ENCODE measurements at regions not wholly inside any gene's neighbourhood (a gene's known extent, or its start where the extent isn't known, plus 50 kb on each side); places are given as distances from the start of the nearest gene placed in this dataset.

GRCh38 chr11:81892770-81893635, 840.7 kb downstream of the FAM181B start:
- Histone ChIP-seq H3K36me3 (replicated peaks; ENCODE audit: insufficient read depth, low read depth) (no peaks in the 10 kb centered on the region), H3K9me3 (ENCODE audit: low read depth) (no peaks in the 10 kb centered on the region), H4K20me1 (ENCODE audit: insufficient read depth, poor library complexity, severe bottlenecking) (no peaks in the 10 kb centered on the region), H3K4me2 (no peak overlapping the region), H2AFZ (no peak overlapping the region), H3K27me3 (no peaks in the 10 kb centered on the region), H3K9me2 (replicated peaks; ENCODE audit: insufficient read depth) (no peaks in the 10 kb centered on the region), H3K27ac (no peak overlapping the region), H3K4me1 (ENCODE audit: insufficient read depth) (no peaks in the 10 kb centered on the region), H3K79me2 (no peaks in the 10 kb centered on the region), H3K4me3 (no peak overlapping the region)
- 91% methylated on average over 7 of the region's 7 CpGs for WGBS (ENCODE audit: low lambda C conversion rate, missing lambda C conversion rate)
- TF ChIP-seq EZH2phosphoT487 (IDR thresholded peaks at IDR 0.05; ENCODE audit: low read depth, severe bottlenecking, unreplicated experiment), result no peak
- TF ChIP-seq EZH2 (IDR thresholded peaks at IDR 0.05; ENCODE audit: borderline replicate concordance), result no peak
- no peak for TF ChIP-seq CTCF (IDR thresholded peaks at IDR 0.05; ENCODE audit: poor library complexity)
- DNase-seq (ENCODE audit: low spot score), result no peak

- H2AFZ ChIP-seq, result no peak overlapping the region
- no peaks in the 10 kb centered on the region for H3K9me2 ChIP-seq (replicated peaks; ENCODE audit: insufficient read depth)
- H3K36me3 ChIP-seq (replicated peaks; ENCODE audit: insufficient read depth, low read depth), result no peaks in the 10 kb centered on the region
- H3K4me3 ChIP-seq, result no peak overlapping the region
- no peak overlapping the region for H3K27ac ChIP-seq
- no peak for DNase-seq (ENCODE audit: low spot score)
- no peaks in the 10 kb centered on the region for H3K79me2 ChIP-seq
- H3K4me1 ChIP-seq (ENCODE audit: insufficient read depth), result no peaks in the 10 kb centered on the region
- H4K20me1 ChIP-seq (ENCODE audit: insufficient read depth, poor library complexity, severe bottlenecking), result no peaks in the 10 kb centered on the region
- no peaks in the 10 kb centered on the region for H3K27me3 ChIP-seq
- TF ChIP-seq CTCF (IDR thresholded peaks at IDR 0.05; ENCODE audit: poor library complexity), result no peak
- no peak for TF ChIP-seq EZH2phosphoT487 (IDR thresholded peaks at IDR 0.05; ENCODE audit: low read depth, severe bottlenecking, unreplicated experiment)
- TF ChIP-seq EZH2 (IDR thresholded peaks at IDR 0.05; ENCODE audit: borderline replicate concordance), result no peak
- no peak overlapping the region for H3K4me2 ChIP-seq
- 95% methylated on average over 1 of the region's 1 CpG for WGBS (ENCODE audit: low lambda C conversion rate, missing lambda C conversion rate)
- no peaks in the 10 kb centered on the region for H3K9me3 ChIP-seq (ENCODE audit: low read depth)
Observed at GRCh38 chr11:81888391-81888790, 845.3 kb downstream of the FAM181B start.

GRCh38 chr11:81887671-81888070, 846.0 kb downstream of the FAM181B start:
- H3K4me1 ChIP-seq (ENCODE audit: insufficient read depth), result no peaks in the 10 kb centered on the region
- H3K27ac ChIP-seq, result no peak overlapping the region
- WGBS (ENCODE audit: low lambda C conversion rate, missing lambda C conversion rate), result 100% methylated on average over 1 of the region's 1 CpG
- TF ChIP-seq EZH2phosphoT487 (IDR thresholded peaks at IDR 0.05; ENCODE audit: low read depth, severe bottlenecking, unreplicated experiment) (no peak), EZH2 (IDR thresholded peaks at IDR 0.05; ENCODE audit: borderline replicate concordance) (no peak), CTCF (IDR thresholded peaks at IDR 0.05; ENCODE audit: poor library complexity) (no peak)
- H3K4me2 ChIP-seq, result no peak overlapping the region
- H3K27me3 ChIP-seq, result no peaks in the 10 kb centered on the region
- no peak overlapping the region for H2AFZ ChIP-seq
- no peaks in the 10 kb centered on the region for H3K79me2 ChIP-seq
- no peaks in the 10 kb centered on the region for H4K20me1 ChIP-seq (ENCODE audit: insufficient read depth, poor library complexity, severe bottlenecking)
- no peaks in the 10 kb centered on the region for H3K36me3 ChIP-seq (replicated peaks; ENCODE audit: insufficient read depth, low read depth)
- H3K9me3 ChIP-seq (ENCODE audit: low read depth), result no peaks in the 10 kb centered on the region
- H3K9me2 ChIP-seq (replicated peaks; ENCODE audit: insufficient read depth), result no peaks in the 10 kb centered on the region
- no peak for DNase-seq (ENCODE audit: low spot score)
- no peak overlapping the region for H3K4me3 ChIP-seq
